Sigmoid colon (tissue), 6 donors: ENCODE measurements at regions not wholly inside any gene's neighbourhood (a gene's known extent, or its start where the extent isn't known, plus 50 kb on each side); places are given as distances from the start of the nearest gene placed in this dataset.

ENCODE experiments used
- DNase-seq: peaks from one replicate; pipeline ENCODE4 v3.0.0-alpha.2; 2019
- H3K27ac ChIP-seq, 4 donors: fragments of 200-600 bp; sonication (generic); one replicate each; pipeline ENCODE4 v1.5.1; 2016 to 2019; ENCODE audit warnings: mild to moderate bottlenecking in 1 of 4
- H3K27me3 ChIP-seq, 3 donors: fragments of 200-600 bp; sonication (generic); one replicate each; pipeline ENCODE4 v1.5.1; 2019; ENCODE audit warnings: mild to moderate bottlenecking in 1 of 3
- H3K36me3 ChIP-seq, 4 donors: fragments of 200-600 bp; sonication (generic); one replicate each; pipeline ENCODE4 v1.5.1; 2016 to 2019
- H3K4me1 ChIP-seq, 4 donors: fragments of 200-600 bp; sonication (generic); one replicate each; pipeline ENCODE4 v1.5.1; 2017 to 2019
- H3K4me3 ChIP-seq, 4 donors: fragments of 200-600 bp; sonication (generic); one replicate each; pipeline ENCODE4 v1.5.1; 2017 to 2019; ENCODE audit warnings: mild to moderate bottlenecking in 2 of 4, moderate library complexity in 1 of 4
- H3K9me3 ChIP-seq, 4 donors: fragments of 200-600 bp in 3 of 4; sonication (generic) in 3 of 4; one replicate each; pipeline versions ENCODE4 v1.5.1 to v1.6.1; 2013 to 2019
- EP300 ChIP-seq, 4 donors: sonication (generic); formaldehyde crosslinking; IDR thresholded peaks; one replicate each; pipeline ENCODE4 v1.6.1; 2017; ENCODE audit warnings: antibody characterized with exemption in 4 of 4
- POLR2A ChIP-seq, 2 donors: fragments of 450-650 bp; IDR thresholded peaks; one replicate each; pipeline ENCODE4 v1.6.1; 2016; ENCODE audit warnings: antibody characterized with exemption in 2 of 2, mild to moderate bottlenecking in 2 of 2, moderate library complexity in 2 of 2
- POLR2AphosphoS5 ChIP-seq, 4 donors: sonication (generic); formaldehyde crosslinking; IDR thresholded peaks; one replicate each; pipeline ENCODE4 v1.6.1; 2017; ENCODE audit warnings: antibody characterized with exemption in 4 of 4
- WGBS, 2 donors: extraction: QIAGEN DNeasy Blood & Tissue Kit; methylation state at CpG; one replicate each; pipeline ENCODE4 v1.1.7; 2013; 5-methylcytosine and 5-hydroxymethylcytosine counted together
- intact Hi-C: fragments of 100-400 bp; cut with DNase I; formaldehyde crosslinking; loops from one replicate; pipeline ENCODE4 v1.15.1; 2023
- TF ChIP-seq, protein P1 (sequence below), 4 experiments: fragments of 450-650 bp in 3 of 4; fragments of 200-600 bp in 1 of 4; IDR thresholded peaks; one replicate each; pipeline ENCODE4 v1.5.1; 2016 to 2019; ENCODE audit warnings: antibody characterized with exemption in 4 of 4, mild to moderate bottlenecking in 3 of 4, moderate library complexity in 2 of 4
- donor health status: healthy with polysubstance abuse.
- donor health status: healthy.

DNA sequence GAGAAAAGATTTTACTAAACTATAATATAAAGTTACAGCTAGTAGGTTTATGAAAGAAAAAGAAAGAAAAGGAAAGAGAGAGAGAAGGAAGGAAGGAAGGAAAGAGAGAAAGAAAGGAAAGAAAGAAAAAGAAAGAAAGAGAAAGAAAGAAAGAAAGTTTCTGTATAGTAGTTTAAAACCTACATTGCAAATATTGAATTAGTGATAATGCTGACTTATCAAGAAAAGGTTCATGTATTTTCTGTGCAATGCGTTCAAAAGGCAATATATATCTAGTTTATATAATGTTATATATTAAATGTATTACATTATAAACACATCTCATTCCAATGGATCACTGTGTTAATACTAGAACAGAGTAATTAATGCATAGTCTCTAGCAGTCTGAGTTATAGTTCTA is 648.4 kb downstream of the ZBBX start:
- WGBS, 2 donors, result 53 to 74% methylated on average over 1 of the region's 1 CpG

GRCh38 chr3:166721466-166721865 is 658.6 kb downstream of the ZBBX start:
- Histone ChIP-seq H3K27ac (no peak overlapping the region), H3K27me3 (no peaks in the 10 kb centered on the region), H3K9me3 (peaks cover 0 to 2% (median 0%) of the 10 kb centered on the region in 4 donors), H3K4me1 (no peaks in the 10 kb centered on the region), H3K36me3 (no peaks in the 10 kb centered on the region), H3K4me3 (no peak overlapping the region)
- DNase-seq, result no peak
- no peak for TF ChIP-seq POLR2AphosphoS5 (IDR thresholded peaks at IDR 0.05)
- no peak for TF ChIP-seq EP300 (IDR thresholded peaks at IDR 0.05)
- TF ChIP-seq POLR2A (IDR thresholded peaks at IDR 0.05), result no peak
- intact Hi-C loops, result no loop called here

More for the DNA sequence above, 648.4 kb downstream of the ZBBX start:
- no peak overlapping the region for H3K27ac ChIP-seq
- H3K4me1 ChIP-seq, result no peaks in the 10 kb centered on the region
- H3K9me3 ChIP-seq, result no peaks in the 10 kb centered on the region
- intact Hi-C loops, result no loop called here
- no peak for DNase-seq
- no peaks in the 10 kb centered on the region for H3K27me3 ChIP-seq
- TF ChIP-seq POLR2AphosphoS5 (IDR thresholded peaks at IDR 0.05) (no peak), POLR2A (IDR thresholded peaks at IDR 0.05) (no peak), EP300 (IDR thresholded peaks at IDR 0.05) (no peak)
- TF ChIP-seq, protein P1, sequence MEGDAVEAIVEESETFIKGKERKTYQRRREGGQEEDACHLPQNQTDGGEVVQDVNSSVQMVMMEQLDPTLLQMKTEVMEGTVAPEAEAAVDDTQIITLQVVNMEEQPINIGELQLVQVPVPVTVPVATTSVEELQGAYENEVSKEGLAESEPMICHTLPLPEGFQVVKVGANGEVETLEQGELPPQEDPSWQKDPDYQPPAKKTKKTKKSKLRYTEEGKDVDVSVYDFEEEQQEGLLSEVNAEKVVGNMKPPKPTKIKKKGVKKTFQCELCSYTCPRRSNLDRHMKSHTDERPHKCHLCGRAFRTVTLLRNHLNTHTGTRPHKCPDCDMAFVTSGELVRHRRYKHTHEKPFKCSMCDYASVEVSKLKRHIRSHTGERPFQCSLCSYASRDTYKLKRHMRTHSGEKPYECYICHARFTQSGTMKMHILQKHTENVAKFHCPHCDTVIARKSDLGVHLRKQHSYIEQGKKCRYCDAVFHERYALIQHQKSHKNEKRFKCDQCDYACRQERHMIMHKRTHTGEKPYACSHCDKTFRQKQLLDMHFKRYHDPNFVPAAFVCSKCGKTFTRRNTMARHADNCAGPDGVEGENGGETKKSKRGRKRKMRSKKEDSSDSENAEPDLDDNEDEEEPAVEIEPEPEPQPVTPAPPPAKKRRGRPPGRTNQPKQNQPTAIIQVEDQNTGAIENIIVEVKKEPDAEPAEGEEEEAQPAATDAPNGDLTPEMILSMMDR (IDR thresholded peaks at IDR 0.05), result no peak
- H3K36me3 ChIP-seq, result no peaks in the 10 kb centered on the region
- no peak overlapping the region for H3K4me3 ChIP-seq

DNA sequence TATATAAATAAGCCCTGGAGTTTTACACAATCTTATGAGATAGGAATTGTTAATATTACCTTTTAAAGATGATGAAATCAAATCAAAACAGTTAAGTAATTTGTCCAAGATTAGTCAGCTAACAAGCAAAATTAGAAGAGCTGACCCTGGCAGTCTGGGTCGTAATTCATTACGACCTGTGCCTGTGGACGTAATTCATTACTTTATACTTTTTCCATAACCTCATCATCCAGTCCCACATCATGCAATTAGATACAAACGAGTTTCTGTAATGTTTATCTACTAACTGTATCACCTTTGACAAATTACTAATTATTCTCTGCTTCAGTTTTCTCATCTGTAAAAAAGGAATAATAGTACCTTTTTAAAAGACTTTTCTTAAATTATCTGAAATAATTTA is 665.9 kb downstream of the ZBBX start:
- H3K9me3 ChIP-seq, result no peaks in the 10 kb centered on the region
- no peaks in the 10 kb centered on the region for H3K4me1 ChIP-seq
- no peak for TF ChIP-seq POLR2A (IDR thresholded peaks at IDR 0.05)
- TF ChIP-seq, protein P1 (IDR thresholded peaks at IDR 0.05), result no peak
- no peak for TF ChIP-seq EP300 (IDR thresholded peaks at IDR 0.05)
- no peak for TF ChIP-seq POLR2AphosphoS5 (IDR thresholded peaks at IDR 0.05)
- no peak for DNase-seq
- intact Hi-C loops, result no loop called here
- no peak overlapping the region for H3K4me3 ChIP-seq
- H3K36me3 ChIP-seq, result no peaks in the 10 kb centered on the region
- WGBS, 2 donors, result 71% methylated on average over 4 of the region's 4 CpGs
- no peak overlapping the region for H3K27ac ChIP-seq
- no peaks in the 10 kb centered on the region for H3K27me3 ChIP-seq

DNA sequence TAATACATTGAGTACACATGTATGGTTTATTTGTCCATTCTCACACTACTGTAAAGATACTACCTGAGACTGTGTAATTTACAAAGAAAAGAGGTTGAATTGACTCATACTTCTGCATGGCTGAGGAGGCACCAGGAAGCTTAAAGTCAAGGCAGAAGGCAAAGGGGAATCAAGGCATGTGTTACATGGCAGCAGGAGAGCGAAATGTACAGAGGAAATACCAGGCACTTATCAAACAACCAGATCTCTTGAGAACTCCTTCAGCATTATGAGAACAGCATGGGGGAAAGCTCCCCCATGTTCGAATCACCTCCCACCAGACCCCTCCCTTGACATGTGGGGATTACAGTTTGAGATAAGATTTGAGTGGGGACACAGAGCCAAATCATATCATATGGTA is 666.3 kb downstream of the ZBBX start:
- DNase-seq, result no peak
- Histone ChIP-seq H3K36me3 (no peaks in the 10 kb centered on the region), H3K4me1 (no peaks in the 10 kb centered on the region), H3K27ac (no peak overlapping the region), H3K4me3 (no peak overlapping the region), H3K9me3 (no peaks in the 10 kb centered on the region), H3K27me3 (no peaks in the 10 kb centered on the region)
- no peak for TF ChIP-seq EP300 (IDR thresholded peaks at IDR 0.05)
- WGBS, 2 donors, result 44 to 70% methylated on average over 2 of the region's 2 CpGs
- intact Hi-C loops, result no loop called here

DNA sequence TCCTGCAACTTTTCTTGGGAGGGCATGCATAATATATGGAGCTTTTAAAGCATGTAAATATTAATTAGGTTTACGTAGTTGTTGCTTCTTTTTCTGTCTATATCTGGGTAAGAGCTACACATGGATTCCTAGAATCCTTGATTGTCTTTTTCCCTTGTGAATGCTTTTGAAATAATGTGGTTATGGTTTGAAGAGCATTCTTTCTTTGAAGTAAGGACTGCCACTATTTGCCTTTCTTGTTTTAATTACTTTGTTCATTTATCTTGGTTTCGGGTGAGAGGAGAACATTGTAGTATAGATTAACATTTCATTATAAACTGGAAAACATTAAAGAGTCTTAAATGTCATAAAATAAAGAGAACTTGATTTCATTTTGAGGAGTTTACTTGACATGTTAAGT is 674.0 kb downstream of the ZBBX start:
- Histone ChIP-seq H3K4me3 (no peak overlapping the region), H3K4me1 (no peaks in the 10 kb centered on the region), H3K27ac (no peak overlapping the region), H3K9me3 (no peaks in the 10 kb centered on the region), H3K27me3 (no peaks in the 10 kb centered on the region), H3K36me3 (no peaks in the 10 kb centered on the region)
- TF ChIP-seq POLR2A (IDR thresholded peaks at IDR 0.05), result no peak
- no peak for TF ChIP-seq POLR2AphosphoS5 (IDR thresholded peaks at IDR 0.05)
- TF ChIP-seq EP300 (IDR thresholded peaks at IDR 0.05), result no peak
- TF ChIP-seq, protein P1 (IDR thresholded peaks at IDR 0.05), result no peak
- WGBS, 2 donors, result 47 to 71% methylated on average over 2 of the region's 2 CpGs
- intact Hi-C loops, result no loop called here
- DNase-seq, result no peak

DNA sequence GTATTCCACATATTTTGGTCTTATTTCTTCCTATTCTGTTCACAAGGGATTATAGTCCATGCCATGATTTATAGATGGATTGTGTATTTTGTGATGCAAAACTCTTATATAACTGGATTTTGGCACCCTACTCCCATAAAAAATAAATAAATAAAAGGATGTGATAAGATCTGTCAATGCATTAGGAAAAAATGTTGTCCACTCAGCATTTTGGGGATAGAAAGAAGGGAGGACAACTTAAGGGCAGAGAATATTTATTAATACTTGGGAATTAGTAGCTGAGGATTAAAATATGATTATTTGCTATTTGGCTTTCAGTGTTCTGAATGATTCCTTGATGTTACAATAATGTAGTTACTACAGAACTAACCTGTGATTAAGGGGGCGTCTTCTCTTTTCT is 682.6 kb downstream of the ZBBX start:
- WGBS, 2 donors, result 76 to 92% methylated on average over 1 of the region's 1 CpG
- no peaks in the 10 kb centered on the region for H3K36me3 ChIP-seq
- TF ChIP-seq EP300 (IDR thresholded peaks at IDR 0.05) (no peak), POLR2AphosphoS5 (IDR thresholded peaks at IDR 0.05) (no peak), POLR2A (IDR thresholded peaks at IDR 0.05) (no peak)
- TF ChIP-seq, protein P1 (IDR thresholded peaks at IDR 0.05), result no peak
- no peak for DNase-seq
- peaks cover 0 to 2% (median 0%) of the 10 kb centered on the region in 4 donors for H3K9me3 ChIP-seq
- intact Hi-C loops, result no loop called here
- no peaks in the 10 kb centered on the region for H3K4me1 ChIP-seq
- no peaks in the 10 kb centered on the region for H3K27me3 ChIP-seq
- H3K27ac ChIP-seq, result no peak overlapping the region
- H3K4me3 ChIP-seq, result no peak overlapping the region
